Esophagus muscularis mucosa (tissue), 4 donors: ENCODE measurements at regions not wholly inside any gene's neighbourhood (a gene's known extent, or its start where the extent isn't known, plus 50 kb on each side); places are given as distances from the start of the nearest gene placed in this dataset.

Experiments used
- DNase-seq: peaks from one replicate; pipeline ENCODE4 v3.0.0-alpha.2; 2017; ENCODE audit errors: extremely low spot score
- H3K27ac ChIP-seq, 4 donors: fragments of 200-600 bp; sonication (generic); replicated peaks in 1 of 4; 1 replicate in 3 of 4; 2 replicates in 1 of 4; pipeline ENCODE4 v1.5.1; 2016 to 2019; ENCODE audit warnings: mild to moderate bottlenecking in 1 of 4
- H3K27me3 ChIP-seq, 4 donors: fragments of 200-600 bp; sonication (generic); one replicate each; pipeline versions ENCODE4 v1.5.1 to v1.6.0; 2016 to 2019
- H3K36me3 ChIP-seq, 4 donors: fragments of 200-600 bp; sonication (generic); one replicate each; pipeline ENCODE4 v1.5.1; 2016 to 2019
- H3K4me1 ChIP-seq, 4 donors: fragments of 200-600 bp; sonication (generic); one replicate each; pipeline ENCODE4 v1.5.1; 2016 to 2019
- H3K4me3 ChIP-seq, 4 donors: fragments of 200-600 bp; sonication (generic); 1 replicate in 2 of 4; 2 replicates in 2 of 4; pipeline ENCODE4 v1.5.1; 2016 to 2019; ENCODE audit warnings: mild to moderate bottlenecking in 4 of 4, moderate library complexity in 1 of 4
- H3K9me3 ChIP-seq, 4 donors: fragments of 200-600 bp; sonication (generic); 1 replicate in 3 of 4; 2 replicates in 1 of 4; pipeline ENCODE4 v1.5.1; 2016 to 2019
- EP300 ChIP-seq: sonication (generic); formaldehyde crosslinking; IDR thresholded peaks from one replicate; pipeline ENCODE4 v1.6.1; 2017; ENCODE audit warnings: antibody characterized with exemption
- POLR2A ChIP-seq: fragments of 450-650 bp; IDR thresholded peaks from one replicate; pipeline ENCODE4 v1.6.1; 2017; ENCODE audit warnings: antibody characterized with exemption, moderate library complexity, mild to moderate bottlenecking, low read depth
- POLR2AphosphoS5 ChIP-seq, 2 donors: sonication (generic); formaldehyde crosslinking; IDR thresholded peaks; one replicate each; pipeline ENCODE4 v1.6.1; 2017; ENCODE audit warnings: antibody characterized with exemption in 2 of 2
- WGBS: methylation state at CpG from one replicate; pipeline ENCODE4 v1.1.5; 2018; 5-methylcytosine and 5-hydroxymethylcytosine counted together
- intact Hi-C: fragments of 100-400 bp; cut with DNase I; formaldehyde crosslinking; loops from one replicate; pipeline ENCODE4 v1.15.1; 2023
- TF ChIP-seq, protein P1 (sequence below), 3 experiments: fragments of 200-600 bp in 2 of 3; fragments of 450-650 bp in 1 of 3; sonication (generic) in 2 of 3; IDR thresholded peaks; one replicate each; pipeline ENCODE4 v1.5.1; 2017 to 2019; ENCODE audit warnings: antibody characterized with exemption in 3 of 3, mild to moderate bottlenecking in 2 of 3, moderate library complexity in 1 of 3

DNA sequence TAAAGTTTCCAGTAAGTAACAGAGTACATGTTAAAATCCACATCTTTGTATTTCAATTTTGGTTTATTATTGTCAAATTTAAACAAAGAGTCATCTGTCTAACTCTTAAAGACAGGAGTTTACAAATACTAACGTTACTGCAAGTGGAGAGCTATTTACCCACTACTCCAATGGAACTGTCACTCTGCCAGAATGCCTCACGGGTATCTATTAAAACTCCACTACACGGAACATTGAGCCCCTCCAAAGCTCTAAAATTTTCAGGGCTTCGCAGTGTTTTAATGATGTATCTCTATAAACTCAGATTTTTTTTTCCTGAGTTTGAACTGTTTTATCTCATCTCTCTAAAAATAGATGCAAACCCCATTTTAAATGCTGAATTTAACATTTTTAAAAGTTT lies 388.7 kb upstream of the SEMA3A start:
- intact Hi-C loops, result no loop called here
- Histone ChIP-seq H3K27me3 (no peaks in the 10 kb centered on the region), H3K4me3 (no peak overlapping the region), H3K27ac (no peak overlapping the region), H3K36me3 (no peaks in the 10 kb centered on the region), H3K4me1 (no peaks in the 10 kb centered on the region), H3K9me3 (no peaks in the 10 kb centered on the region)
- TF ChIP-seq, protein P1, sequence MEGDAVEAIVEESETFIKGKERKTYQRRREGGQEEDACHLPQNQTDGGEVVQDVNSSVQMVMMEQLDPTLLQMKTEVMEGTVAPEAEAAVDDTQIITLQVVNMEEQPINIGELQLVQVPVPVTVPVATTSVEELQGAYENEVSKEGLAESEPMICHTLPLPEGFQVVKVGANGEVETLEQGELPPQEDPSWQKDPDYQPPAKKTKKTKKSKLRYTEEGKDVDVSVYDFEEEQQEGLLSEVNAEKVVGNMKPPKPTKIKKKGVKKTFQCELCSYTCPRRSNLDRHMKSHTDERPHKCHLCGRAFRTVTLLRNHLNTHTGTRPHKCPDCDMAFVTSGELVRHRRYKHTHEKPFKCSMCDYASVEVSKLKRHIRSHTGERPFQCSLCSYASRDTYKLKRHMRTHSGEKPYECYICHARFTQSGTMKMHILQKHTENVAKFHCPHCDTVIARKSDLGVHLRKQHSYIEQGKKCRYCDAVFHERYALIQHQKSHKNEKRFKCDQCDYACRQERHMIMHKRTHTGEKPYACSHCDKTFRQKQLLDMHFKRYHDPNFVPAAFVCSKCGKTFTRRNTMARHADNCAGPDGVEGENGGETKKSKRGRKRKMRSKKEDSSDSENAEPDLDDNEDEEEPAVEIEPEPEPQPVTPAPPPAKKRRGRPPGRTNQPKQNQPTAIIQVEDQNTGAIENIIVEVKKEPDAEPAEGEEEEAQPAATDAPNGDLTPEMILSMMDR (IDR thresholded peaks at IDR 0.05), result no peak
- TF ChIP-seq POLR2AphosphoS5 (IDR thresholded peaks at IDR 0.05), result no peak
- no peak for TF ChIP-seq EP300
- TF ChIP-seq POLR2A, result no peak
- WGBS, result 63% methylated on average over 4 of the region's 4 CpGs
- DNase-seq, result no peak

- WGBS, result 92% methylated on average over 3 of the region's 3 CpGs
Measured at GRCh38 chr7:84582747-84583146, 388.2 kb upstream of the SEMA3A start.

GRCh38 chr7:84578825-84579224 lies 384.2 kb upstream of the SEMA3A start:
- no peak for DNase-seq
- Histone ChIP-seq H3K4me1 (no peaks in the 10 kb centered on the region), H3K27me3 (no peaks in the 10 kb centered on the region), H3K9me3 (no peaks in the 10 kb centered on the region), H3K27ac (no peak overlapping the region), H3K4me3 (no peak overlapping the region), H3K36me3 (no peaks in the 10 kb centered on the region)
- intact Hi-C loops, result no loop called here
- TF ChIP-seq, protein P1 (IDR thresholded peaks at IDR 0.05), result no peak
- no peak for TF ChIP-seq EP300
- TF ChIP-seq POLR2AphosphoS5 (IDR thresholded peaks at IDR 0.05), result no peak
- no peak for TF ChIP-seq POLR2A
- WGBS, result 89% methylated on average over 3 of the region's 3 CpGs

More at GRCh38 chr7:84582747-84583146, 388.2 kb upstream of the SEMA3A start:
- TF ChIP-seq POLR2AphosphoS5 (IDR thresholded peaks at IDR 0.05), result no peak
- TF ChIP-seq, protein P1 (IDR thresholded peaks at IDR 0.05), result no peak
- TF ChIP-seq EP300, result no peak
- no peak for TF ChIP-seq POLR2A
- intact Hi-C loops, result no loop called here
- Histone ChIP-seq H3K36me3 (no peaks in the 10 kb centered on the region), H3K4me1 (no peaks in the 10 kb centered on the region), H3K4me3 (no peak overlapping the region), H3K27me3 (no peaks in the 10 kb centered on the region), H3K9me3 (no peaks in the 10 kb centered on the region), H3K27ac (no peak overlapping the region)
- no peak for DNase-seq

DNA sequence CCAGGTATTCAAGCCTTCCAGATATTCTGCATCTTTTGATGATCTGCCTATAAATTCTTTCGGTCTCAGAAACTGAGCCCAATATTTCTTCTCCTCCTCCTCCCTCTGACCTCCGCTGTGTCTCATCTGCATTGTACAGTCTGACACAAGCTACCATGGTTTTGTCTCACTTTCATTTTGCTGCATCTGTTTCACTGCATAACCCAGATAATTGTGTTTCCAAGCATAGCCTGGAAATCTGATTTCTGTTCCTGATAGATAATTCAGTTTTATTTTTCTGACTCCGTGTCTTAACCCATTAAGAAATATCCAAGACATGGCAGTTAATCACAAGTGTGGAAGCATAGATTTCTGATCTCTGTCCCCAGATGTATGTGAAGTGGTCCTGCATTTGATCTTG lies 374.2 kb upstream of the SEMA3A start:
- no peak for DNase-seq
- H3K9me3 ChIP-seq, result no peaks in the 10 kb centered on the region

More for the DNA sequence above, 374.2 kb upstream of the SEMA3A start:
- 89% methylated on average over 3 of the region's 3 CpGs for WGBS
- Histone ChIP-seq H3K27me3 (no peaks in the 10 kb centered on the region), H3K36me3 (no peaks in the 10 kb centered on the region), H3K4me1 (no peaks in the 10 kb centered on the region), H3K27ac (no peak overlapping the region), H3K4me3 (no peak overlapping the region)
- TF ChIP-seq, protein P1 (IDR thresholded peaks at IDR 0.05), result no peak
- TF ChIP-seq POLR2A (no peak), POLR2AphosphoS5 (IDR thresholded peaks at IDR 0.05) (no peak), EP300 (no peak)
- intact Hi-C loops, result no loop called here
